Muscle of back (tissue), 3 donors: ENCODE measurements at regions not wholly inside any gene's neighbourhood (a gene's known extent, or its start where the extent isn't known, plus 50 kb on each side); places are given as distances from the start of the nearest gene placed in this dataset.

Experiments used
- DNase-seq, 3 donors: peaks; one replicate each; pipeline versions ENCODE4 v3.0.0 to v3.0.0-alpha.2; 2013

- DNase-seq, result peak in 1 of 3 donors; percentile 16
These were observed 336.7 kb downstream of the LPIN1 start for GRCh38 chr2:12083081-12083581.

GRCh38 chr2:12083713-12084419 is 337.4 kb downstream of the LPIN1 start:
- no peak for DNase-seq

GRCh38 chr2:12087175-12087574 is 340.7 kb downstream of the LPIN1 start:
- DNase-seq, result no peak

- DNase-seq, result no peak
These were observed 341.4 kb downstream of the LPIN1 start for GRCh38 chr2:12087671-12088380.

- DNase-seq, result no peak
These were observed 342.6 kb downstream of the LPIN1 start for GRCh38 chr2:12089001-12089400.

GRCh38 chr2:12089496-12089895 is 343.1 kb downstream of the LPIN1 start:
- DNase-seq, result no peak

- DNase-seq, result no peak
These were observed 343.6 kb downstream of the LPIN1 start for GRCh38 chr2:12090072-12090471.

- no peak for DNase-seq
These were observed 344.2 kb downstream of the LPIN1 start for GRCh38 chr2:12090590-12090989.

- DNase-seq, result no peak
These were observed 344.9 kb downstream of the LPIN1 start for GRCh38 chr2:12091201-12091806.

- no peak for DNase-seq
These were observed 347.7 kb downstream of the LPIN1 start for GRCh38 chr2:12094134-12094533.

- no peak for DNase-seq
These were observed 349.8 kb downstream of the LPIN1 start for GRCh38 chr2:12096051-12096787.

- DNase-seq, result no peak
These were observed 350.5 kb downstream of the LPIN1 start for GRCh38 chr2:12096788-12097449.

GRCh38 chr2:12097859-12098258 is 351.4 kb downstream of the LPIN1 start:
- no peak for DNase-seq

GRCh38 chr2:12099374-12099773 is 352.9 kb downstream of the LPIN1 start:
- no peak for DNase-seq

- DNase-seq, result no peak
These were observed 356.2 kb downstream of the LPIN1 start for GRCh38 chr2:12102679-12103078.

- DNase-seq, result no peak
These were observed 358.7 kb downstream of the LPIN1 start for GRCh38 chr2:12105180-12105579.

- DNase-seq, result peak; percentile 67 to 96 (median 89)
These were observed 360.1 kb downstream of the LPIN1 start for GRCh38 chr2:12106440-12107080.

- DNase-seq, result no peak
These were observed 360.9 kb downstream of the LPIN1 start for GRCh38 chr2:12107321-12107720.

- peak in 1 of 3 donors; percentile 75 for DNase-seq
These were observed 361.5 kb downstream of the LPIN1 start for GRCh38 chr2:12107939-12108338.

GRCh38 chr2:12109363-12110017 is 363.1 kb downstream of the LPIN1 start:
- DNase-seq, result no peak
